Natural killer cell (primary cell): ENCODE measurements at regions not wholly inside any gene's neighbourhood (a gene's known extent, or its start where the extent isn't known, plus 50 kb on each side); places are given as distances from the start of the nearest gene placed in this dataset.
"Not testable (repeated sequence)": the region's sequence is repeated elsewhere in the genome, so short reads cannot be mapped to it uniquely, and the experiment has no call there.

Experiments used
- ATAC-seq, 3 donors: fragments of 150-1000 bp in 2 of 3; fragments of 200-7000 bp in 1 of 3; cut with Tn5 transposase; 1 replicate in 1 of 3; 2 replicates in 2 of 3; pipeline ENCODE4 v1.10.0; 2021; ENCODE audit warnings: mild to moderate bottlenecking in 2 of 3, moderate library complexity in 2 of 3
- DNase-seq, 2 donors: peaks; one replicate each; pipeline versions ENCODE4 v3.0.0 to v3.0.0-alpha.2; 2013 to 2021; ENCODE audit warnings: mixed read lengths in 1 of 2
- H3K27ac ChIP-seq: one replicate; pipeline ENCODE4 v1.5.1; 2013; ENCODE audit warnings: mild to moderate bottlenecking, low read length
- H3K27me3 ChIP-seq: one replicate; pipeline ENCODE4 v1.6.1; 2013; ENCODE audit warnings: low read length; ENCODE audit not compliant: control insufficient read depth, insufficient read depth
- H3K36me3 ChIP-seq: one replicate; pipeline ENCODE4 v1.6.1; 2013; ENCODE audit warnings: low read length; ENCODE audit not compliant: control insufficient read depth, insufficient read depth
- H3K4me1 ChIP-seq: one replicate; pipeline ENCODE4 v1.6.1; 2013; ENCODE audit warnings: low read length; ENCODE audit not compliant: control insufficient read depth, insufficient read depth
- H3K4me3 ChIP-seq: one replicate; pipeline ENCODE4 v1.5.1; 2013; ENCODE audit warnings: low read length
- H3K9me3 ChIP-seq: one replicate; pipeline ENCODE4 v1.6.1; 2013; ENCODE audit warnings: low read length; ENCODE audit not compliant: control insufficient read depth, insufficient read depth
- H3K27ac Mint-ChIP-seq, 2 donors: one replicate each; pipeline ENCODE4 v1.8.0; 2022; ENCODE audit warnings: mild to moderate bottlenecking in 2 of 2, mixed read lengths in 2 of 2, moderate library complexity in 1 of 2
- H3K27me3 Mint-ChIP-seq, 2 donors: one replicate each; pipeline ENCODE4 v1.8.0; 2022; ENCODE audit warnings: low read depth in 2 of 2, mixed read lengths in 2 of 2
- H3K36me3 Mint-ChIP-seq: one replicate; pipeline ENCODE4 v1.8.0; 2022; ENCODE audit warnings: mixed read lengths
- H3K4me1 Mint-ChIP-seq, 2 donors: one replicate each; pipeline ENCODE4 v1.8.0; 2022; ENCODE audit warnings: mixed read lengths in 2 of 2
- H3K4me3 Mint-ChIP-seq: one replicate; pipeline ENCODE4 v1.8.0; 2022; ENCODE audit warnings: mild to moderate bottlenecking, moderate library complexity, mixed read lengths
- H3K9me3 Mint-ChIP-seq, 2 donors: one replicate each; pipeline ENCODE4 v1.8.0; 2022; ENCODE audit warnings: mixed read lengths in 2 of 2
- CTCF ChIP-seq: fragments of 200-600 bp; IDR thresholded peaks from one replicate; pipeline ENCODE4 v1.8.0; 2022; ENCODE audit warnings: antibody characterized with exemption
- WGBS: methylation state at CpG from one replicate; pipeline ENCODE4 v1.1.7; 2013; ENCODE audit warnings: missing lambda C conversion rate; ENCODE audit not compliant: insufficient coverage; 5-methylcytosine and 5-hydroxymethylcytosine counted together
- intact Hi-C: fragments of 100-400 bp; cut with micrococcal nuclease; formaldehyde crosslinking; loops from one replicate; pipeline ENCODE4 v1.14.2; 2022

GRCh38 chr10:55627501-55628051 is 733.5 kb downstream of the ZWINT start:
- 10% methylated on average over 24 of the region's 26 CpGs for WGBS
- no peak for DNase-seq

GRCh38 chr10:55601690-55602478 is 759.2 kb downstream of the ZWINT start:
- H3K4me1 ChIP-seq, DNase-seq, H3K4me1 Mint-ChIP-seq, ATAC-seq, H3K9me3 ChIP-seq, H3K36me3 Mint-ChIP-seq, intact Hi-C loops, H3K27ac ChIP-seq, H3K4me3 Mint-ChIP-seq, H3K27me3 Mint-ChIP-seq, H3K9me3 Mint-ChIP-seq, H3K27ac Mint-ChIP-seq, H3K4me3 ChIP-seq, H3K27me3 ChIP-seq, H3K36me3 ChIP-seq: not testable (repeated sequence)
- WGBS = 5% methylated on average over 26 of the region's 29 CpGs

More at GRCh38 chr10:55627501-55628051, 733.5 kb downstream of the ZWINT start:
- TF ChIP-seq CTCF = no peak
- H3K4me1 Mint-ChIP-seq = no peaks in the 10 kb centered on the region
- no peak overlapping the region for H3K27ac Mint-ChIP-seq
- H3K4me3 Mint-ChIP-seq = no peak overlapping the region
- peaks cover 7 to 18% of the 10 kb centered on the region in 2 donors for H3K9me3 Mint-ChIP-seq
- H3K27me3 ChIP-seq = peaks cover 11% of the 10 kb centered on the region
- ATAC-seq = no peak
- peaks cover 5% of the 10 kb centered on the region for H3K4me1 ChIP-seq
- no peaks in the 10 kb centered on the region for H3K36me3 ChIP-seq
- no peak overlapping the region for H3K4me3 ChIP-seq
- no peaks in the 10 kb centered on the region for H3K36me3 Mint-ChIP-seq
- H3K27me3 Mint-ChIP-seq = peaks cover 7 to 12% of the 10 kb centered on the region in 2 donors
- peaks cover 9% of the 10 kb centered on the region for H3K9me3 ChIP-seq
- no peak overlapping the region for H3K27ac ChIP-seq
- intact Hi-C loops = no loop called here

GRCh38 chr10:55551603-55552002 is 750.6 kb upstream of the PCDH15 start:
- H3K27me3 ChIP-seq = no peaks in the 10 kb centered on the region
- no peak overlapping the region for H3K27ac Mint-ChIP-seq
- no peaks in the 10 kb centered on the region for H3K9me3 ChIP-seq
- H3K4me1 ChIP-seq = no peaks in the 10 kb centered on the region
- intact Hi-C loops = no loop called here
- no peak overlapping the region for H3K4me3 Mint-ChIP-seq
- H3K4me3 ChIP-seq = no peak overlapping the region
- no peaks in the 10 kb centered on the region for H3K4me1 Mint-ChIP-seq
- ATAC-seq (no peak), DNase-seq (no peak)
- peaks cover 9% of the 10 kb centered on the region in 2 donors for H3K9me3 Mint-ChIP-seq
- 100% methylated on average over 1 of the region's 2 CpGs for WGBS
- H3K27me3 Mint-ChIP-seq = no peaks in the 10 kb centered on the region
- no peaks in the 10 kb centered on the region for H3K36me3 Mint-ChIP-seq
- no peak overlapping the region for H3K27ac ChIP-seq
- no peak for TF ChIP-seq CTCF
- H3K36me3 ChIP-seq = no peaks in the 10 kb centered on the region

- H3K4me1 Mint-ChIP-seq = no peaks in the 10 kb centered on the region
- Histone ChIP-seq H3K36me3 (no peaks in the 10 kb centered on the region), H3K4me3 (no peak overlapping the region), H3K27me3 (no peaks in the 10 kb centered on the region), H3K4me1 (no peaks in the 10 kb centered on the region), H3K27ac (no peak overlapping the region), H3K9me3 (no peaks in the 10 kb centered on the region)
- DNase-seq (no peak), ATAC-seq (no peak)
- peaks cover 10% of the 10 kb centered on the region in 2 donors for H3K9me3 Mint-ChIP-seq
- 50% methylated on average over 1 of the region's 2 CpGs for WGBS
- no peak overlapping the region for H3K27ac Mint-ChIP-seq
- no peaks in the 10 kb centered on the region for H3K27me3 Mint-ChIP-seq
- no peak overlapping the region for H3K4me3 Mint-ChIP-seq
- no peaks in the 10 kb centered on the region for H3K36me3 Mint-ChIP-seq
- intact Hi-C loops = no loop called here
- TF ChIP-seq CTCF = no peak
These were observed 749.2 kb upstream of the PCDH15 start for GRCh38 chr10:55550236-55550635.

GRCh38 chr10:55537497-55537896 is 736.5 kb upstream of the PCDH15 start:
- ATAC-seq = not testable (repeated sequence)

More at GRCh38 chr10:55537497-55537896, 736.5 kb upstream of the PCDH15 start:
- intact Hi-C loops, DNase-seq, H3K4me1 Mint-ChIP-seq, H3K4me3 Mint-ChIP-seq, H3K4me1 ChIP-seq, H3K27ac ChIP-seq, H3K36me3 ChIP-seq, H3K27me3 ChIP-seq, H3K4me3 ChIP-seq, H3K36me3 Mint-ChIP-seq, H3K9me3 ChIP-seq, H3K27ac Mint-ChIP-seq, H3K27me3 Mint-ChIP-seq: not testable (repeated sequence)
- WGBS = 85% methylated on average over 6 of the region's 7 CpGs
- H3K9me3 Mint-ChIP-seq = peaks cover 11 to 15% of the 10 kb centered on the region in 2 donors
